Uterus (tissue), 2 donors: ENCODE measurements at regions not wholly inside any gene's neighbourhood (a gene's known extent, or its start where the extent isn't known, plus 50 kb on each side); places are given as distances from the start of the nearest gene placed in this dataset.

Experiments used
- POLR2A ChIP-seq, 2 donors: fragments of 450-650 bp; IDR thresholded peaks; one replicate each; pipeline ENCODE4 v1.6.1; 2016; ENCODE audit warnings: antibody characterized with exemption in 2 of 2, mild to moderate bottlenecking in 1 of 2, moderate library complexity in 1 of 2
- TF ChIP-seq, protein P1 (sequence below), 4 experiments: fragments of 200-600 bp in 2 of 4; fragments of 450-650 bp in 2 of 4; sonication (generic) in 2 of 4; IDR thresholded peaks; one replicate each; pipeline ENCODE4 v1.5.1; 2016 to 2019; ENCODE audit warnings: antibody characterized with exemption in 4 of 4, mild to moderate bottlenecking in 2 of 4, moderate library complexity in 1 of 4

DNA sequence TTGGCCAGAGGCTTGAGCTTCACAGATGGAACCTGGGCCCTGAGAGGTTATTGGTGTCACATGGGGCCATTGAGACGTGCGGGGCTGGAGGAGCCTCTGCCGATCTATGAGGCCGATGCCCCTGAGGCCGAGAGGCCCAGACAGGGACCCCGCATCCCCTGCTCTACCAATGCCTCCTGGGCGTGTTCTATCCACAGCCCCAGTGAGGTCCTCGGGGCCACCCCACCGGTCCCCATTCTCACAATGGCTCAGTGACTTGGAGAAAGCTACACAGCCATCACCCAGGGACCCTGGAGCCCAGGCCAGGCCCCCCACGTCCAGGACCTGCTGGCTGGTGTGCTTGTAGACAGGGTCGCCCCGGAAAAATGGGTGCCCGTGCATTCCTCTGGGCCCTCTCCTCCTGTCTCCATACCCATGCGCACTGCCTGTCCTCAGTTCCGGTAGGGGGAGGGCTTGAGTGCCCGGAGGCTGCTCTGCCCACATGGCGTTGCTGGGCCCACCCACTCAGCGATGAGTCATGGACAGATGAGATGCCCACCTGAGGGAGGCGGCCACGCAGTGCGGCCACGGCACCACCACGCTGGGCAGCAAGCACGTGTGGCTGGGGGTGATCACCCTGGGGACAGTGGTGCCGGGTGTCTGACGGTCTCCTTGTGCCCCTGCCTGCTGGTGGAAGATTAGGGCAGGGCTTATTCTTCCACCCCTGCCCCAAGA is 1224.7 kb downstream of the BRD1 start:
- TF ChIP-seq, protein P1, sequence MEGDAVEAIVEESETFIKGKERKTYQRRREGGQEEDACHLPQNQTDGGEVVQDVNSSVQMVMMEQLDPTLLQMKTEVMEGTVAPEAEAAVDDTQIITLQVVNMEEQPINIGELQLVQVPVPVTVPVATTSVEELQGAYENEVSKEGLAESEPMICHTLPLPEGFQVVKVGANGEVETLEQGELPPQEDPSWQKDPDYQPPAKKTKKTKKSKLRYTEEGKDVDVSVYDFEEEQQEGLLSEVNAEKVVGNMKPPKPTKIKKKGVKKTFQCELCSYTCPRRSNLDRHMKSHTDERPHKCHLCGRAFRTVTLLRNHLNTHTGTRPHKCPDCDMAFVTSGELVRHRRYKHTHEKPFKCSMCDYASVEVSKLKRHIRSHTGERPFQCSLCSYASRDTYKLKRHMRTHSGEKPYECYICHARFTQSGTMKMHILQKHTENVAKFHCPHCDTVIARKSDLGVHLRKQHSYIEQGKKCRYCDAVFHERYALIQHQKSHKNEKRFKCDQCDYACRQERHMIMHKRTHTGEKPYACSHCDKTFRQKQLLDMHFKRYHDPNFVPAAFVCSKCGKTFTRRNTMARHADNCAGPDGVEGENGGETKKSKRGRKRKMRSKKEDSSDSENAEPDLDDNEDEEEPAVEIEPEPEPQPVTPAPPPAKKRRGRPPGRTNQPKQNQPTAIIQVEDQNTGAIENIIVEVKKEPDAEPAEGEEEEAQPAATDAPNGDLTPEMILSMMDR (IDR thresholded peaks at IDR 0.05): no peak
- no peak for TF ChIP-seq POLR2A (IDR thresholded peaks at IDR 0.05)
